AG09319 (cell line): ENCODE measurements at regions not wholly inside any gene's neighbourhood (a gene's known extent, or its start where the extent isn't known, plus 50 kb on each side); places are given as distances from the start of the nearest gene placed in this dataset.
"Not testable (repeated sequence)": the region's sequence is repeated elsewhere in the genome, so short reads cannot be mapped to it uniquely, and the experiment has no call there.

Experiments used
- DNase-seq: peaks from one replicate; pipeline ENCODE4 v3.0.0-alpha.2; 2010; ENCODE audit warnings: low read depth; ENCODE audit errors: extremely low read depth
- CTCF ChIP-seq: IDR thresholded peaks from 2 replicates; pipeline ENCODE4 v1.5.1; 2011; ENCODE audit warnings: low read depth, mild to moderate bottlenecking, inconsistent platforms, low read length, moderate library complexity

GRCh38 chr14:65177551-65177950, 75.2 kb upstream of the MAX start:
- no peak for DNase-seq
- TF ChIP-seq CTCF: no peak

- not testable (repeated sequence) for DNase-seq
Observed at GRCh38 chr14:65179231-65179630, 76.9 kb upstream of the MAX start.

- DNase-seq: peak; percentile 37
- no peak for TF ChIP-seq CTCF
Observed at GRCh38 chr14:65179918-65180724, 77.8 kb upstream of the MAX start.

GRCh38 chr14:65180725-65181025, 78.4 kb upstream of the MAX start:
- DNase-seq: no peak
- TF ChIP-seq CTCF: no peak

GRCh38 chr14:65184032-65184764, 81.9 kb upstream of the MAX start:
- no peak for DNase-seq
- no peak for TF ChIP-seq CTCF

GRCh38 chr14:65185829-65186228, 83.5 kb upstream of the MAX start:
- DNase-seq: no peak
- TF ChIP-seq CTCF: no peak

GRCh38 chr14:65186951-65187350, 84.6 kb upstream of the MAX start:
- no peak for DNase-seq

More at GRCh38 chr14:65186951-65187350, 84.6 kb upstream of the MAX start:
- no peak for TF ChIP-seq CTCF
